Fibroblast of pulmonary artery (primary cell): ENCODE measurements at regions not wholly inside any gene's neighbourhood (a gene's known extent, or its start where the extent isn't known, plus 50 kb on each side); places are given as distances from the start of the nearest gene placed in this dataset.

ENCODE experiments used
- DNase-seq: peaks from one replicate; pipeline ENCODE4 v3.0.0-alpha.2; 2010; ENCODE audit warnings: low read depth
- H3K4me3 ChIP-seq: replicated peaks from 2 replicates; pipeline ENCODE4 v1.5.1; 2011; ENCODE audit warnings: low read depth, mild to moderate bottlenecking, control low read depth, low read length, moderate library complexity
- CTCF ChIP-seq: IDR thresholded peaks from 2 replicates; pipeline ENCODE4 v1.5.1; 2011; ENCODE audit warnings: mild to moderate bottlenecking, control low read depth, low read length, inconsistent platforms; ENCODE audit errors: missing control alignments

DNA sequence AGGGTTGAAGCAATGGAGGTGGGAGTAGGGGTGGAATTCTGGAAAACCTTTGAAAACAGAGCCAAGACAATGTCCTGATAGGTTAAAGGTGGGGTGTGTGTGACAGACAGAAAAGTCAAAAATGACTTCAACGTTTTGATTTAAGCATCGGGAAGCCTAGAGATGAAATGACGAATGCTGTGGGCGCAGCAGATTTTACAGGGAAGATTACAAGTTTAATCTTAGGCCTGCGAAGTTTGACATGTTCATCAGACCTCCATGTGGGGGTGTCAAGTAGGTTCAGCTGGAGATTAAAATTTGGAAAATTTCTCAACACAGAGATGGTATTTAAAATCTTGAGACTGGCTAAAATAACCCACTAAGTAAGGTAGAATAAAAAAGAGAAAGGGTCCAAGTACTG, 453.3 kb downstream of the TXNL1 start:
- H3K4me3 ChIP-seq, result no peak overlapping the region
- no peak for DNase-seq
- TF ChIP-seq CTCF, result no peak

DNA sequence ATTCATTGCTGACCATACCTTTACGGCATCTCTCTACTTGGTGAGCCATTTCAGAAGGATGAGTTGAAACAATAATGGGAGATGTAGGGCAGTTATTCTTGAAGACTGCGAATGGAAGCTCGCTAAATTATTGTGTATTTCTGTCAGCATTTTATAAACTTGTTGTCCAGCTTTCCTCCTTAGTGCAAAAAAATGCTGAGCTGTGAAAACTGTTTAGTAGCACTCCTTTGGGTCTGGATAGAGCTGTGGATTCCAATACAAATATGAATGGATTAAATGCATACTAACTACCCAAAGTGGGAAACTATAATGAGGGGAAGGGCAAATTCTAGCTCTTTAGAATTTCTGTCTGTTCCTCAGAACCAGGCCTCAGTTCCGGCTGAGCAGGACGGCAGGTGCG, 461.6 kb downstream of the TXNL1 start:
- H3K4me3 ChIP-seq, result no peak overlapping the region
- TF ChIP-seq CTCF, result no peak
- DNase-seq, result no peak

- H3K4me3 ChIP-seq, result no peak overlapping the region
- DNase-seq, result no peak
- TF ChIP-seq CTCF, result no peak
These were observed 462.9 kb downstream of the TXNL1 start for GRCh38 chr18:56175330-56176001.

- H3K4me3 ChIP-seq, result no peak overlapping the region
- no peak for TF ChIP-seq CTCF
- DNase-seq, result no peak
These were observed 464.7 kb downstream of the TXNL1 start for GRCh38 chr18:56173542-56174220.

- no peak for DNase-seq
- H3K4me3 ChIP-seq, result no peak overlapping the region
- no peak for TF ChIP-seq CTCF
These were observed 465.9 kb downstream of the TXNL1 start for GRCh38 chr18:56172527-56172926.

GRCh38 chr18:56171848-56172247, 466.5 kb downstream of the TXNL1 start:
- no peak overlapping the region for H3K4me3 ChIP-seq
- no peak for DNase-seq
- no peak for TF ChIP-seq CTCF
